ENCODE measurements at regions not wholly inside any gene's neighbourhood (a gene's known extent, or its start where the extent isn't known, plus 50 kb on each side); places are given as distances from the start of the nearest gene placed in this dataset.

- no peak for TF ChIP-seq CTCF (optimal IDR thresholded peaks at IDR 0.05 in 1 of 3, IDR thresholded peaks at IDR 0.05 in 1 of 3, conservative IDR thresholded peaks at IDR 0.05 in 1 of 3; ENCODE audit: extremely low read depth in 1 of 3, insufficient read depth in 2 of 3, low read length in 3 of 3)
- no peak for TF ChIP-seq EZH2 (IDR thresholded peaks at IDR 0.05; ENCODE audit: low read length)
Measured at GRCh38 chr11:31873124-31873523, 62.0 kb upstream of the PAX6 start.
